Stomach (tissue), 8 donors: ENCODE measurements at regions not wholly inside any gene's neighbourhood (a gene's known extent, or its start where the extent isn't known, plus 50 kb on each side); places are given as distances from the start of the nearest gene placed in this dataset.
A peak's percentile ranks its signal among the peaks of the same experiment; 100 is the strongest.
"Not testable (repeated sequence)": the region's sequence is repeated elsewhere in the genome, so short reads cannot be mapped to it uniquely, and the experiment has no call there.

Experiments
- DNase-seq, 2 donors: peaks; one replicate each; pipeline versions ENCODE4 v3.0.0 to v3.0.0-alpha.2; 2013 to 2019
- H3K27ac ChIP-seq, 5 donors: fragments of 200-600 bp in 4 of 5; sonication (generic) in 4 of 5; one replicate each; pipeline ENCODE4 v1.5.1; 2013 to 2019; ENCODE audit warnings: mild to moderate bottlenecking in 1 of 5, moderate library complexity in 1 of 5
- H3K27me3 ChIP-seq, 3 donors: fragments of 200-600 bp; sonication (generic); one replicate each; pipeline ENCODE4 v1.5.1; 2017 to 2019; ENCODE audit warnings: mixed run types in 1 of 3
- H3K36me3 ChIP-seq, 4 donors: fragments of 200-600 bp; sonication (generic); 1 replicate in 3 of 4; 2 replicates in 1 of 4; pipeline ENCODE4 v1.5.1; 2016 to 2019
- H3K4me1 ChIP-seq, 4 donors: fragments of 200-600 bp; sonication (generic); one replicate each; pipeline ENCODE4 v1.5.1; 2016 to 2019
- H3K4me3 ChIP-seq, 4 donors: fragments of 200-600 bp; sonication (generic) in 3 of 4; one replicate each; pipeline ENCODE4 v1.5.1; 2016 to 2019; ENCODE audit warnings: mild to moderate bottlenecking in 1 of 4
- H3K9me3 ChIP-seq, 4 donors: fragments of 200-600 bp; sonication (generic); one replicate each; pipeline ENCODE4 v1.5.1; 2016 to 2019
- EP300 ChIP-seq: sonication (generic); formaldehyde crosslinking; IDR thresholded peaks from one replicate; pipeline ENCODE4 v1.6.1; 2017; ENCODE audit warnings: antibody characterized with exemption
- POLR2A ChIP-seq, 4 donors: fragments of 450-650 bp; IDR thresholded peaks; one replicate each; pipeline ENCODE4 v1.6.1; 2016; ENCODE audit warnings: antibody characterized with exemption in 4 of 4, control low read depth in 2 of 4, mild to moderate bottlenecking in 1 of 4, moderate library complexity in 1 of 4
- POLR2AphosphoS5 ChIP-seq, 3 donors: sonication (generic); formaldehyde crosslinking; IDR thresholded peaks; one replicate each; pipeline ENCODE4 v1.6.1; 2016; ENCODE audit warnings: antibody characterized with exemption in 3 of 3
- WGBS, 5 donors: extraction: QIAGEN DNeasy Blood & Tissue Kit in 3 of 5; methylation state at CpG; one replicate each; pipeline versions ENCODE4 v1.1.5 to v1.1.7; 2013 to 2018; 5-methylcytosine and 5-hydroxymethylcytosine counted together
- intact Hi-C: fragments of 100-400 bp; cut with DNase I; formaldehyde crosslinking; loops from one replicate; pipeline ENCODE4 v1.15.1; 2023; ENCODE audit warnings: low total_unique reads
- TF ChIP-seq, protein P1 (sequence below), 7 experiments: fragments of 450-650 bp in 4 of 7; fragments of 200-600 bp in 3 of 7; sonication (generic) in 3 of 7; IDR thresholded peaks; one replicate each; pipeline ENCODE4 v1.5.1; 2016 to 2019; ENCODE audit warnings: antibody characterized with exemption in 7 of 7, control low read depth in 2 of 7, mild to moderate bottlenecking in 1 of 7
- donor health status: healthy with polysubstance abuse.
- donor health status: Bipolar disorder and iron deficiency.
- donor health status: healthy.

DNA sequence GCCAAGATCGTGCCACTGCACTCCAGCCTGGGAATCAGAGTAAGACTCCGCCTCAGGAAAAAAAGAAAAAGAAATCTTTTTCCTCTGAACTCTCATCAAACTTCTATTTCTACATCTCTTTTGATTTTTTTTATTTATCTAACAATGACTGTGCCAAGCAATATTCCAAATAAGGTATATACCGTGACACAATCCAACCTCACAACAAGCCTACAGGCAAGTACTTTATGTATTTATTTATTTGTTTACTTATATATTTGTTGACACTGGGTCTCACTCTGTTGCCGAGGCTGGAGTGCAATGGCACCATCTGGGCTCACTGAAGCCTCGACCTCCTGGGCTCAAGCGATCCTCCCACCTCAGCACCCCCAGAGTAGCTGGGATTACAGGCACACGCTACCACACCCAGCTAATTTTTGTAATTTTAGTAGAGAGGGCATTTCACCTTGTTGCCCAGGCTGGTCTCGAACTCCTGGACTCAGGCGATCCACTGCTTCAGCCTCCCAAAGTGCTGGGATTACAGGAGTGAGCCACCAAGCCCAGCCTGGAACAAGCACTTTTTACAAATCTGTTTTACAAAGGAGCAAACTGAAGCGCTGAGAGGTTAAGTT lies 94.9 kb upstream of the CHD2 start:
- Histone ChIP-seq H3K4me1 (peaks cover 27 to 68% (median 41%) of the 10 kb centered on the region in 4 donors), H3K27ac (peak overlapping the region in 4 of 5 donors; percentile 78 to 91 (median 88)), H3K36me3 (no peaks in the 10 kb centered on the region), H3K9me3 (no peaks in the 10 kb centered on the region), H3K4me3 (no peak overlapping the region), H3K27me3 (no peaks in the 10 kb centered on the region)
- intact Hi-C loops: loop anchor here (10.0 kb wide), 1 partner anchor 120 kb away; no protein-coding TSS in a partner anchor
- DNase-seq: no peak
- 86 to 93% (median 92%) methylated on average over 10 of the region's 10 CpGs for WGBS, 5 donors
- no peak for TF ChIP-seq POLR2AphosphoS5 (IDR thresholded peaks at IDR 0.05)
- TF ChIP-seq EP300: no peak
- TF ChIP-seq, protein P1, sequence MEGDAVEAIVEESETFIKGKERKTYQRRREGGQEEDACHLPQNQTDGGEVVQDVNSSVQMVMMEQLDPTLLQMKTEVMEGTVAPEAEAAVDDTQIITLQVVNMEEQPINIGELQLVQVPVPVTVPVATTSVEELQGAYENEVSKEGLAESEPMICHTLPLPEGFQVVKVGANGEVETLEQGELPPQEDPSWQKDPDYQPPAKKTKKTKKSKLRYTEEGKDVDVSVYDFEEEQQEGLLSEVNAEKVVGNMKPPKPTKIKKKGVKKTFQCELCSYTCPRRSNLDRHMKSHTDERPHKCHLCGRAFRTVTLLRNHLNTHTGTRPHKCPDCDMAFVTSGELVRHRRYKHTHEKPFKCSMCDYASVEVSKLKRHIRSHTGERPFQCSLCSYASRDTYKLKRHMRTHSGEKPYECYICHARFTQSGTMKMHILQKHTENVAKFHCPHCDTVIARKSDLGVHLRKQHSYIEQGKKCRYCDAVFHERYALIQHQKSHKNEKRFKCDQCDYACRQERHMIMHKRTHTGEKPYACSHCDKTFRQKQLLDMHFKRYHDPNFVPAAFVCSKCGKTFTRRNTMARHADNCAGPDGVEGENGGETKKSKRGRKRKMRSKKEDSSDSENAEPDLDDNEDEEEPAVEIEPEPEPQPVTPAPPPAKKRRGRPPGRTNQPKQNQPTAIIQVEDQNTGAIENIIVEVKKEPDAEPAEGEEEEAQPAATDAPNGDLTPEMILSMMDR (IDR thresholded peaks at IDR 0.05): no peak
- no peak for TF ChIP-seq POLR2A (IDR thresholded peaks at IDR 0.05)

DNA sequence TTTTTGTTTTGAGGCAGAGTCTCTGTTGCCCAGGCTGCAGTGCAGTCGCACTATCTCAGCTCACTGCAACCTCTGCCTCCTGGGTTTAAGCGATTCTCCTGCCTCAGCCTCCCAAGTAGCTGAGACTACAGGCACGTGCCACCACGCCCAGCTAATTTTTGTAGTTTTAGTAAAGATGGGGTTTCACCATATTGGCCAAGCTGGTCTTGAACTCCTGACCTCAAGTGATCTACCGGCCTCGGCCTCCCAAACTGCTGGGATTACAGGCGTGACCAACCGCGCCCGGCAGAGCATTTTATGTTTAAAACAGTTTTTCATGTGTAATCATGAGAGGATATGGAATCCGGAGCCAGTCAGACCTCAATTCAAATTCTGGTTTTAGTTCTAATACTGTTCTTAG lies 94.0 kb upstream of the CHD2 start:
- H3K9me3 ChIP-seq, DNase-seq, H3K36me3 ChIP-seq, H3K27me3 ChIP-seq, H3K4me3 ChIP-seq: not testable (repeated sequence)
- H3K4me1 ChIP-seq: peaks cover 28 to 74% (median 50%) of the 10 kb centered on the region in 4 donors
- WGBS, 5 donors: 94 to 97% (median 95%) methylated on average over 11 of the region's 11 CpGs
- H3K27ac ChIP-seq: peak overlapping the region in 4 of 5 donors; percentile 18 to 96 (median 52)
- intact Hi-C loops: loop anchor here (10.0 kb wide), 1 partner anchor 119 kb away; no protein-coding TSS in a partner anchor

DNA sequence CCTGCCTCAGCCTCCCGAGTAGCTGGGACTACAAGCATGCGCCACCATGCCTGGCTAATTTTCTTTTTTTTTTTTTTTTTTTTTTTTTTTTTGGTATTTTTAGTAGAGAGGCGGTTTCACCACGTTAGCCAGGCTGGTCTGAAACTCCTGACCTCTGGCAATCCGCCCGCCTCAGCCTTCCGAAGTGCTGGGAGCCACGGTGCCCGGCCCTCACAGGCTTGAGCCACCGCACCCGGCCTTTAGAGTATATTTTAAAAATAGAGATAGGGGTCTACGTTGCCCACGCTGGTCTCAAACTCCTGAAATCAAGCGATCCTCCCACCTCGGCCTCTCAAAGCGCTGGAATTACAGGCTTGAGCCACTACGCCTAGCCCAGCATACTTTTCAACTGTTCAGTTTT lies 93.4 kb upstream of the CHD2 start:
- DNase-seq: no peak
- no peaks in the 10 kb centered on the region for H3K9me3 ChIP-seq
- intact Hi-C loops: loop anchor here (10.0 kb wide), 1 partner anchor 118 kb away; no protein-coding TSS in a partner anchor
- no peak for TF ChIP-seq POLR2AphosphoS5 (IDR thresholded peaks at IDR 0.05)
- TF ChIP-seq POLR2A (IDR thresholded peaks at IDR 0.05): no peak
- TF ChIP-seq EP300: no peak
- TF ChIP-seq, protein P1 (IDR thresholded peaks at IDR 0.05): no peak
- no peaks in the 10 kb centered on the region for H3K36me3 ChIP-seq
- H3K27ac ChIP-seq: peak overlapping the region in 3 of 5 donors; percentile 93 to 99 (median 96)
- no peak overlapping the region for H3K4me3 ChIP-seq
- no peaks in the 10 kb centered on the region for H3K27me3 ChIP-seq
- peaks cover 30 to 74% (median 47%) of the 10 kb centered on the region in 4 donors for H3K4me1 ChIP-seq
- 81 to 92% (median 84%) methylated on average over 8 to 17 of the region's 17 CpGs for WGBS, 5 donors

DNA sequence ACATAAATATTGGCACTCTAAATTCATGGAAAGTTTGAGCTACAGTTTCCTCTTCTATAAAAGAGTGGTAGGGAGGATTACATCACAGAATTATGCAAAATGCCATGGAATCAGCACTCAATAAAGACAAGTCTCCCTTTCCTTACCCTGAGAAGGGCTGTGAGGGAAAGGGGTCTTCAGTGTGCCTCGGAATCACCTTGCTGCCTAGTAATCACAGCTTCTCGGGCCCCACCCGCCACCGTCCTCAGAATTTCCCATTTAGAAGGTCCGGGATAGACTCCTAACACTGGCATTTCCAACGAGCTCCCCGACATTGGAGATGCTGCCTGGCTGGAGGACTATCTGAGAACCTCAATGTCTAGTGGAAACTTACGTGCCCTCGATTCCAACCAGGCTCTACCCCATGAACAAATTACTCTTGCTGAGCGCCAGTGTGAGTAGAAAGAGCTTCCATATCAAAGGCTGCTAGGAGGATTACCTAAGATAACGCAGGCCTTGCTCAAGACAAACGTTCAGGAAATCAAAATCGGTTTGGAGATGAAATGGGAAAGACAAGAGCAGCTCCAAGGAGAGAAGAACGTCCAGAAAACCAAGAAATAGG lies 92.1 kb upstream of the CHD2 start:
- Histone ChIP-seq H3K9me3 (no peaks in the 10 kb centered on the region), H3K27ac (peak overlapping the region; percentile 93 to 99 (median 96)), H3K4me3 (peak overlapping the region; percentile 46 to 60 (median 57)), H3K4me1 (peaks cover 31 to 65% (median 48%) of the 10 kb centered on the region in 4 donors), H3K27me3 (no peaks in the 10 kb centered on the region), H3K36me3 (no peaks in the 10 kb centered on the region)
- intact Hi-C loops: loop anchor here (10.0 kb wide), 1 partner anchor 117 kb away; no protein-coding TSS in a partner anchor
- TF ChIP-seq EP300 (no peak), POLR2A (IDR thresholded peaks at IDR 0.05) (no peak), POLR2AphosphoS5 (IDR thresholded peaks at IDR 0.05) (no peak)
- TF ChIP-seq, protein P1 (IDR thresholded peaks at IDR 0.05): no peak
- peak in 1 of 2 donors; percentile 61 for DNase-seq
- 19 to 42% (median 26%) methylated on average over 14 of the region's 14 CpGs for WGBS, 5 donors
